Right cardiac atrium (tissue), 5 donors: ENCODE measurements at regions not wholly inside any gene's neighbourhood (a gene's known extent, or its start where the extent isn't known, plus 50 kb on each side); places are given as distances from the start of the nearest gene placed in this dataset.

Experiments
- ATAC-seq, 2 donors: fragments of 200-7000 bp; cut with Tn5 transposase; one replicate each; pipeline versions ENCODE4 v1.8.0 to v1.9.1; 2020; ENCODE audit warnings: moderate library complexity in 2 of 2, mild to moderate bottlenecking in 1 of 2
- DNase-seq, 3 donors: peaks; one replicate each; pipeline ENCODE4 v3.0.0-alpha.2; 2020
- H3K27ac ChIP-seq: one replicate; pipeline ENCODE4 v1.5.1; 2013; ENCODE audit warnings: mild to moderate bottlenecking, low read length, control low read depth, moderate library complexity
- H3K27me3 ChIP-seq: one replicate; pipeline ENCODE4 v1.6.1; 2013; ENCODE audit not compliant: control insufficient read depth, insufficient read depth
- H3K4me1 ChIP-seq: one replicate; pipeline ENCODE4 v1.6.1; 2013; ENCODE audit warnings: low read length; ENCODE audit not compliant: control insufficient read depth, insufficient read depth
- H3K4me3 ChIP-seq: one replicate; pipeline ENCODE4 v1.5.1; 2013; ENCODE audit warnings: low read length, control low read depth
- H3K9me3 ChIP-seq: one replicate; pipeline ENCODE4 v1.6.1; 2013; ENCODE audit warnings: low read length; ENCODE audit not compliant: control insufficient read depth
- WGBS: extraction: QIAGEN DNeasy Blood & Tissue Kit; methylation state at CpG from one replicate; pipeline ENCODE4 v1.1.7; 2013; 5-methylcytosine and 5-hydroxymethylcytosine counted together
- intact Hi-C, 4 donors: fragments of 100-400 bp; cut with DNase I; formaldehyde crosslinking; loops; one replicate each; pipeline versions ENCODE4 v1.11.0 to v1.14.0; 2022 to 2023
- donor health status: healthy with polysubstance abuse.
- donor health status: DM: no; HTN: yes; CAD: no.
- donor health status: DM: no; HTN: no; CAD: no.
- donor health status: DM: no; HTN: yes; CAD: no; lungs with severe emphysema.
- donor health status: DM: yes; HTN: yes; CAD: no.

- no peaks in the 10 kb centered on the region for H3K27me3 ChIP-seq
- no peaks in the 10 kb centered on the region for H3K9me3 ChIP-seq
- ATAC-seq (no peak), DNase-seq (no peak)
- WGBS, result 62% methylated on average over 6 of the region's 6 CpGs
- no peaks in the 10 kb centered on the region for H3K4me1 ChIP-seq
- H3K27ac ChIP-seq, result no peak overlapping the region
- intact Hi-C loops, result loop anchor here in 1 of 4 donors (10.0 kb wide), 1 partner anchor 168 kb away; no protein-coding TSS in a partner anchor
- H3K4me3 ChIP-seq, result no peak overlapping the region
Observed at GRCh38 chr14:51806026-51807023, 54.1 kb upstream of the GNG2 start.

- H3K4me3 ChIP-seq, result no peak overlapping the region
- peak in 1 of 3 donors; percentile 41 for DNase-seq
- H3K27me3 ChIP-seq, result no peaks in the 10 kb centered on the region
- intact Hi-C loops, result loop anchor here in 1 of 4 donors (10.0 kb wide), 1 partner anchor 167 kb away; no protein-coding TSS in a partner anchor
- no peak for ATAC-seq
- no peaks in the 10 kb centered on the region for H3K4me1 ChIP-seq
- H3K9me3 ChIP-seq, result no peaks in the 10 kb centered on the region
- WGBS, result 61% methylated on average over 6 of the region's 6 CpGs
- H3K27ac ChIP-seq, result no peak overlapping the region
Observed at GRCh38 chr14:51807356-51807755, 53.1 kb upstream of the GNG2 start.
